GM04503 (cell line): ENCODE measurements at regions not wholly inside any gene's neighbourhood (a gene's known extent, or its start where the extent isn't known, plus 50 kb on each side); places are given as distances from the start of the nearest gene placed in this dataset.

Experiments
- DNase-seq: peaks from one replicate; pipeline ENCODE4 v3.0.0-alpha.2; 2012; ENCODE audit warnings: low read depth

DNA sequence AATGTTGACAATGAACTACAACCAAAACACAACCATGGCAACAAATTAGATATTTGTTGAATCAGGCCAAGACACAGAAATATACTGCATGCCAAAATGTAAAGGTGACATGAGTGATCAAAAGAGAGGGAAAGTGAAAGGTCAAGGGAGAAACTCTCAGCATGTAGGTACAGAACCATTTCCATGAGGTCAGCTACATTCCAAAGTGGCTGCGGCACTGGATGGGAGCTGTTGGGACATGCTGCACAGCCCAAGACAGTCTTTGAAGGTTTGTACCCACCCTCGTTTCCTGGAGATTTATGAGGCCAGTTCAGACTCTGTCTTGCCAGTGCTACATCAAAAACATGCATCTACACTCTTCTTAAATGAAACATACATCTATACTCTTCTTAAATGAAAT lies 579.9 kb downstream of the BMP2 start:
- DNase-seq, result no peak

DNA sequence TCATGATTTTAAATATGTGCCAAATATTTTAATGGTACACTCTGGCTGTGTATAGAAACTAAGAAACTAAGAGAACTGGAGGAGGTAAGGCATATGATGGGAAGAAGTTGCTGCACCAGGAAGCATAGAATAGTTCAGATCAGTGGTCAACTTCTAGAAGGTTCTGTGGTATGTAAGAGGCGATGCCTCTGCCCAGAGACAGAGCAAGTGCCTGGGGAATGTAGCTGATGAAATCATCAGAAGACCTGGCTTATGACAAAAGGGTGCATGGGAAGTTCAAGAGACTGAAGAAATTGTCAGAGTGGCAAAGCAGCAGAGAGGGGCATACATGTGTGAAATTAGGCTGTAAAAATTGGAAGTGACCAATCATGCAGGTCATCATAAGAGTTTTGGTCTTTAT lies 580.8 kb downstream of the BMP2 start:
- DNase-seq, result no peak

DNA sequence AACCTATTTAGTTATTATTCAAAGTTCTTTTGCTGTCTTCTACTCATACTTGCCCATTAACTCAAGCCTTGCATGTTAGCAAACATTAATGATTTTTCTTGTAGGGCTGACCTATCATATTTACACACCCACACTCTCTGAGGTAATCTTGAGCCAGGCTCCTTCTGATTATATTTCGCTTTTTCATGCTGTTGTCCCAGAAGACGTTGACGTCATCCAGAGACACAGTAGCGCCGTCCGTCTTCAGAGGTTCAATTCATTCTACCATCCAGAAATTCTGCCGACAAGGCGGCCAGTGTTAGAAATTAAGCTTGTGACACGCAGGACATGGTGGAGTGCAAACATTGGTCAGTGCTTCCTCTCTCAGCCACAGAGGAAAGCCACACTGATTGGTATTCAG lies 584.7 kb downstream of the BMP2 start:
- no peak for DNase-seq

DNA sequence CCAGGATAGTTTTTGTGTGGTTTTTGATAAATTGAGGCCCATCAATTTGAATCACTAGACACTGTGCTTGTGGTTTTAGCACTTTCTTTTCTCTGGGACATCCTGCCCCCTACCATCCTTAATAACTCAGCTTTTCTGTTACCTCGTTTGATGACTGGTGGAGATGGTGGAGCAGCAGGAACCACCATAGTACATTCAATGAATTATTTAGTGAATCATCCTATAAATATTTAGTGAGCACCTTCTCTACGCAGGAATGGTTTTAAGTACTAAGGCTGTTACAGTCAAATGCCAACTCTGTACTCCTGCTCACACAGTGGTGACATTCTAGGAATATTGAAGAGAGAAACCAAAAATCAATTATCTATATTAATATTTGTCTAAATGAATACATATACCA lies 585.2 kb downstream of the HAO1 start:
- no peak for DNase-seq

DNA sequence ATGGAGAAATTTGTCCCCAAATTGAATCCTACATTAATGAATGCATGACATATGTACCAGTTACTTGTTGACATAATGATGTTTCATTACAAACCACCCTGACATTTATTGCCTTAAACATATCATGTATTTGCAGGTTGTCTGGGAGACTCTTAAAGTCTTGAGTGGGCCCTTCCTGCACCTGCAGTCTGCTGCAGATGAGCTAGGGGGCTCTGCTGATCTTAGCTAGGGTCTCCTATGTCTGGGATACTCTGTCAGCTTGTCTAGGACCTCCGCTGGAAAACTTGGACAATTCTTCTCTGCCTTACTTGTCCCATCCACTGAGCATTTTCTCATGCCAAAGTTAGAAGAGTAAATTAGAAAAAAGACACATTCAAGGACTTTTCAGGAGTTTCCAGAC lies 581.6 kb downstream of the HAO1 start:
- no peak for DNase-seq

DNA sequence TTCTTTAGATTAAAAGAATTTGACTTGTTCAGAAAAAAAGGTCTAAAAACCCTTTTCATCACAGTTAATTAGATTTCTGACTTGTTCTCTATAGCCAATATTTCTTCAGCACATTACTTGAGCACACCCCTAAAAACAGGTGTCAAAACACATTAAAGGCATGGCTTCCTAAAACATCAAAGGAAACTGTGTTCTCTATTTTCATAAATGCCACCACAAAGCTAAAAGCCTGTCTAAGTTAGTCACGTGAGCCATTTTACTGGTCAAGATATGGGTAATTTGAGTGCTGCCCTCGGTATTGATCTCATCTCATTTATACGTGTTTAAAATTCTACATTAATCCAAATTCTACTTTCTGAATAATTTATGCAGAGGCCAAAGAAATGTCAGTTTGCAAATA lies 580.5 kb downstream of the HAO1 start:
- DNase-seq, result no peak

DNA sequence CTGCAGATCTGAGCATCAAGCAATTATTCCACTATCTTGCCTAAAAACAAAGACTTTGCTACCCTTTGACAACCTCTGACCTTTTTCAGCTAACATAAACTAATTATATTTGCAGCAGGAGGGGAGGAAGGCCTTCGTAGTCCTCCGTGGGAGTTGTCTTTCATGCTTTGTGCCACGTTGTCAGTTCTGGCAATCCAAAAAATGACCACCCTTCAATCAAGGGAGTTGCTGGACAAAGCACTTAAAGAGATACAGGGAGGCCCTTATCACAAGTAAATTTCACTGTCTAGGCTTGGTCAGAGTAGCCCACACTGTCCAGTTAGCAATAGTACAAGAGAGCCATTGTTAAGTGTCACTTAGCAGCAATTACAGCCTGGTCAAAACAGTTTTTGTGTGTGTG lies 578.9 kb downstream of the HAO1 start:
- DNase-seq, result no peak

DNA sequence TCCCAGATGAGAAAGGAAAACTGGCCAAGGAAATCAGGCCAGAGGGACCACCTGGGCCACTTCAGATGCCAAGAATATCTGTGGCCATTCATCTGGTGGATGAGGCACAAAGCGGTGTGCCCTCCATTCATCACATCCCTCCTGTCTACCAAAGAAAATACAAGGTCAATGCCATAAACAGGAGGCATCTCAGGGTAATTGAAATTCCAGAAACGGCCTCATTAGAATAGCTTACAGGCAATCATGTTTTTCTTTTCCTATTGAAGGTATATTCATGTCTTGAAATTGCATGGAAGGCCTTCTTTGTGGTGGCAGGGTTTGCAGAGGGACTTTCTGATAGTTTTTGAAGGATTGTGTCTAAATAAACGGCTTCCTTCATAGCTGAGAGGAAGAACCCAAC lies 578.3 kb downstream of the HAO1 start:
- no peak for DNase-seq

DNA sequence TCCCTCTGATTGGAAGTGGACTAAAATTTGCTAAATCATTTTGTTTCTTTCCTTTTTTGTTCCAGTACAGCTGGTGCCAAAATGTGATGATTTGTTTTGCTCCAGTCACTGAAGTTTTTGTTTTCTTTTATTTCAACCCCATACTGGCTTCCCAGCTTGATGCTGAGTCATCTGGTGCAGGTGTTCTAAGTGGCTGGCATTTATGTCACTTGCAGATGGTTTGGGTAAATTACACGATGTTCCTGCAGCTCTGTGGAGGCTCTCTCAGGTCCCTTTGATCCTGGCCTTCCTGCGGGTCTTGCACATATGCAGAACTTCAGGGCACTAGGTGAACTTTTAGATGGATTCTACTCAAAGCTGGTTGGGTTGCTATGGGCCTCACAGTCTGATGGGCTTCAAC lies 577.7 kb downstream of the HAO1 start:
- no peak for DNase-seq

DNA sequence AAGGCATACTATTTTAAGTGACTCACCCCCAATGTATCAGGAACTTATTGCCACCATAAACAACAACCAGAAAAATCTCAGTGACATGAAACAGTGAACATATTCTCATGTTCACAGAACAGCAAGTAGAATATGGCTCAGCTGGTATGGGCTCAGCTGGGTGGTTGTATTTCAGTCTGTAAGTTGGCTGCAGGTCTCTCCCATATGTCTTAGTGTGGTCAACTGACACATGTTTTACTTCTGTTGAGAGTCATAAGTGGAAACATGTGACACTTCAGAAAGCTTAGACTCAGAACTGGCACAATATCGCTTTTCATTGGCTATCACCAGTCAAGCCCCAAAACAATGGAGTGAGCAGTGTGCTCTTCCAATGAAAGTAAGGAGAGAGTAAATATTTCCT lies 574.1 kb downstream of the HAO1 start:
- no peak for DNase-seq

DNA sequence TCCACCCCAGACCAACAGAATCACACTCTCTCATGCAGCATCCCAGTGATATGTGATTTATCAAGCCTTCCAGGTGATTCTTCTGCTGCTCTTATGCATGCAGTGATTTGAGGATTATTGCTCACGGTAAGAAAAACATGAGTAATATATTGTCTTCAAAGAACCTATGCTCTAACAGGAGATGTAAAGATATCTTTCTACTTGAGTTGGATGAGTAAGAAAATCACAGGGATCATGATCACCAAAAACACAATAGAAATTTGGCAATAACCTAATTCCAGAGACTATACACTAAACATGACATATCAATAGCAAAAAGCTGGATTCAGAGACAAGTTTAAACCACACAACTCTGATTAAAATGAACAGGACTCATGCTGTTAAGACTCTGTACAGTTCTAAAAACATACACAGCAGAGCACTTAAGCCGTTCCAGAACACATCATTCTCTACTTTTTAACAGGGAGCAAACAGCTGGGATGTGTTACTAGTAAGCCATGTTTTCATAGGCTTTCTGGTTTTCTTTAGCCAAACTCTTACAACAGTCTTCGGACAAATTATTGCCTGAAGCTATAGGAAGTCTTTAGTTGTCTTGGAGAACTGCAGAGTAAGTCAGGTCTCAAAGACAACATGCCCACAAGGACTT lies 568.6 kb downstream of the HAO1 start:
- no peak for DNase-seq

DNA sequence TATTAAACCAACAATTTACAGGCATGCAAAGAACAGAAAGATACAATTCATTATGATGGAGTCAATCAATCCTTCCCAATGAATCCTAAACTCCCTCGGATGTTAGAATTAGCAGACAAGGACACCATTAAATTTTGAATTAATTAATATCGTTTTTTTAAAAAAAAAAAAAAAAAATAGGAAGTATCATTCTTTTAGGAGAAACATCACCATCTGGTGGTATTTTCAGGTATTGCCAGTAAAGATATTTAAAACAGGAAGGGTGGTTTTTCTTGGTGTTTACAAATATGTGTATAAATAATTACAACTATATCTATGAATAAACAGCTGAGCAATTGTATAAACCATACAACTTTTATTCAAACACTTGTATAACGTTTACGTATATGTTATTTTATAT lies 564.4 kb downstream of the HAO1 start:
- DNase-seq, result no peak

DNA sequence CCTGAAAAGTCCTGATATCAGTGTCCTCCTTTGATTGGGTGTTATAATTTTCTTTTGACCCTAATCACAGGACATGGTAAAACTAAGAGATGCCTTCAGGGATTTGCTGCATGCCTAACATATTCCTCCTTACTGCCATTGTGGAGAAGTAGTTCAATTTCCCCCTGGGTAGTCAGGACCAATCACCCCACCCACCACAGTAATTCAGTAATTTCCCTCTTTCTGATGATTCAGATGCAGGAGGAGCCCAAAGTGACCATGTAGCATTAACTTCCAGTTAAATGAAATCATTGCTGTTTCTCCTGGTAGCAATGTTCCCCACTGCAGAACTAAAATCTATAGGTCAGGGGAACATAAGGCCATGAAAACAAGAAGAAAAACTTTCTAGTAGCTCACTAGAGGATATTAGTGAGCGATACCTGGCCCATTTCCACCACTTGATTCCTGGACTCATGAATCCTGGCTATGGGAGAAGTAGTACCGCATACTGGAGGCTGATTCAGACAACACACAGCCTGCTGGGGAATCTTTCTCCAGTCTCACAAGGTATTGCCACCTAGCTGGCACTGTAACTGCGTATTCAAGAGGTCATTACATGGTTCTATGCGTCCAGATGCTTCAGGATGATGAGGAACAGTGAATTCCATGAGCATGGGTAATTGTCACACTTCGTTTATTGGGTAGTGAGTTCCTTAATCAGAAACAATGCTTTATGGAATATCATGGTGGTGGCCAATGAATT lies 561.2 kb downstream of the HAO1 start:
- no peak for DNase-seq

DNA sequence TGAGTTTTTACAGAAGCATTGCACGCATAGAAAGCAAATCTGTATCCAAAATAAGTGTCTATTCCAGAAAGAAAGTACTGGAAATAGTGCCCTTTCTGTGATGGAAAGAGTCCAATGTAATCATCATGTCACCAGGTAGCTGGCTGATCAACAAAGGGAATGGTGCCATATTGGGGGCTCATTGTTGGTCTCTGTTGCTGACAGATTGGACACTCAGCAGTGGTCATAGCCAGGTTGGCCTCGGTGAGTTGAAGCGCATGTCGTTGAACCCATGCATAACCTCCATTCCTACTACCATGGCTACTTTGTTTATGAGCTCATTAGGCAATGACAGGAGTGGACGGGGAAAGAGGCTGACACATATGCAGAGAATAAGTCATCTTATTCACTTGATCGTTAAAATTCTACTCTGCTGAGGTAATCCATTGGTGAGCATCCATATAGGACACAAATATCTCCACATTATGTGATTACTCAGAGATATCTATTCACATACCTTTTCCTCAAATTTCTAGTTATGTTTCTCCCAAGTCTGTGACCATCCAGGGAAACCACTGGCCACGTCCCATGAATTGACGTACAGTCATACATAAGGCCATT lies 560.5 kb downstream of the HAO1 start:
- peak; percentile 27 for DNase-seq

DNA sequence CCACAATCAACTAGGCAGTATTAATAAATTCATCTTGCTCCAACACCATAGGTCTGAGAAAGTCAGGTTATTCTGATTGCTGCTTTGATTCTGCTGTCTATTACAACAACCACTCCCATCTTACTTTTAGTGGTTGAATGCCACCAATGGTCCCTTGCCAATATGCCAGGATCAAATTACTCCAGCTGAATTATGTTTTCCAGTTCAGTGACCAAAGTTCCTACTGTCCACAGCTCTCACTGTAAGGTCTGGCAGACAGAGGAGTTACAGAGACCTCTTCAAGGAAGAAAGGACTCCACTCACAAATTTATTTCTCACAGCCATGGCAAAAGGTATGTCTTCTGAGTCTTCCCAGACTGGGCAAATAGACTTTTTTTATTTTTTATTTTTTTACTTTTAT lies 557.0 kb downstream of the HAO1 start:
- DNase-seq, result no peak

DNA sequence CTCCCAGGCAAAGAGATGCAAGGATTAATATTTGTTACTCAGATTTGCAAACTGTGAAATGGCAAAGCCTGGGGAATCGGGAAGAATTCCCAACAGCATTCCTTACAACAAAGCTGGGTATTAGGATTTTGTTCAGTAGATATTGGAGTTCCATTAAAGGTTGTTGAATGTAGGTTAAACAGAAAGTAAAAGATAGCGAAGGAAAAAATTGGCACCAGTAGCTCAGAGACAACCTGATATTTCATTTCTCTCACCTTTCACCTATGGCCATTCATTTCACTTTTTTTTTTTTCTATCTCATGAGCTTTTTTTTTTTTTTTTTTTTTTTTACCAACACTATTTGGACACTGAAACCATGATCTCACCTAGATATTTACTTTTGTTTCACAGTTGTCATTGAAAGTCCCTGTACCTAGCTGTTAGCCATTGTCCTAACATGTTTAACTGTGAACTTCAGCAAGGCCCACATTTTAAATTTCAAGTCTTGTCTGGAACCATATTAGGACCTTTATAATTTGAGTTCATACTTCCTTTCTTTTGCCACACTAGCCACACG lies 552.5 kb downstream of the HAO1 start:
- no peak for DNase-seq

DNA sequence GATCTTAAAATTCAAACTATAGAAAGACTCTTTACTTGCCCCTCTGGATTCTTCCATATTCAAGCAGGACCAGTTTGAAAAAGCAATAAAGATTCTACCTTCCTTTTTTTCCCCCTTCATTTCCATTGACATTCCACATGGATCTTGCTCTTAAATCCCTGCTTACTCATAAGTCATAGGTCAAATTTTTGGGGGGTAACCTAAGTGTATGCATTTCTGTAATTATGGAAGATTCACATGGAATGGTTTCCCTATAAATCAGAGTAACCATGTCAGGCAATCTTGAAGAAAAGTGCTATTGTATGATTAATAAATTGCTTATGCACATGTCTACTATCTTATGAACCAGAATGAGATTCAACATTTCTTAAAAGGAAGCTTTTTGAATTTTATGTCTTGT lies 551.0 kb downstream of the HAO1 start:
- DNase-seq, result no peak

DNA sequence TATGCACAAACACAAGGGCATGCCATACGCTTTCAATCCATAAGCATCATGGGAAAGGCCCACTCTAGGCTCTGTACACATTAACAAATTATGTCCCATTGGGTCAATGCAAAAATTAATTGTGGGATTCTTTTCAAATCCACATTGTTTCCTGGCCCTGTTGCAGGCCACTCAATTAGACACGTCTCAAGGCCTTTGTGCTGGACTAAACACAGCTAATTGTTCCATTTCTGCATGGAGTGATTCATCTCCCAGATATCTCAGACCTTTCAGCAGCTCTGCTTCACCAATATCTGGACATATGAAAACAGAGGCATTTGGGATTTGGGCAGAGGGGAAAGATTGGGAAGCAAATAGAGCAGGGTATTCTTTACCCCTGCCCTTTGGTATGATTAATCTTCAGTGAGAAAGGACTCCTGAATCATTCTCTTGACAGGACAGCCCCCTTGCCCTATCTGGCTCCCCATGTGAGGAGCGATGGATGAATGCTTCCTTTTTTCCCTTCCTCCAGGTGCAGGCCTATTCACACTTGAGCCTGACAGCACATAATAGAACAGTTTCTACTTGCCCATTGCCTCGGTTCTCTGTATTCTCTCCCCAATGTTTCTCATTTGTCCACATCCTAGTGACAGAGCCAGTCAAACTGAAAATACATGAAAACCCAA lies 547.6 kb downstream of the HAO1 start:
- DNase-seq, result peak; percentile 16

DNA sequence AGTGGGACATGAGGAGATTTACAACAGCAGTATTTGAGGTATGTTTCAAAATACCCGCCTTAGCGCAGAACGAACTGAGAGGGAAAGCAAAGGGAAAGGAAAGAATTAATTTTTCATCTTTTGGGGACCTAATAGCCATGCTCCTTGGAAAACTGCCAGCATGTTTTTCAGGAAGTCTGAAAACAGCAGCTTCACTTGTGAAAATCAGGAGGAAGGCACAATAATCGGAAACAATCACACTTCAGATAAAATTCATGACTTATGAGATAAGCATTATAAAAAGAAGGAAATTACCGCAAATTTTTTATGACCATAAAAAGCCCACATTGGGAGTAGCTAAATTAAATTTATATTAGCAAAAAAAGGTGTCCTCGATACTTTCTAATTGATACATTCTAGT lies 541.1 kb downstream of the HAO1 start:
- no peak for DNase-seq

DNA sequence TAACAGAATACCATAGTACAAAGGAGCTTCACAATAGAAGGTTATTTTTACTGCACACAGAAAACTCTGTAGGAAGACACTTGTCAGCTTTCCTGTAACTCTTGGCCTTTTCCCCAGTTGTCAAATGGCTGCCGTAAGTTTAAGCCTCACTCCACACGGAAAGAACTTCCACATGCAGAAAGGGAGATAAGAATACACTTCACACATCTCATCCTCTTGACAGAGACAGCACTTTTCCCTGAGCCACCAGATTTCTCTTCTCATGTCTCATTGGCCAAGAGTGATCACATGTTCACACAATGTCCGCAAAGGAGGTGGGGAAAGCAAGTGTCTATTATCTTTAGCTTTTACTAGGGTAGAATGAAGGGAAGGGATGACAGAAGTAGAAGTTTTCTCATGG lies 540.7 kb downstream of the HAO1 start:
- no peak for DNase-seq

DNA sequence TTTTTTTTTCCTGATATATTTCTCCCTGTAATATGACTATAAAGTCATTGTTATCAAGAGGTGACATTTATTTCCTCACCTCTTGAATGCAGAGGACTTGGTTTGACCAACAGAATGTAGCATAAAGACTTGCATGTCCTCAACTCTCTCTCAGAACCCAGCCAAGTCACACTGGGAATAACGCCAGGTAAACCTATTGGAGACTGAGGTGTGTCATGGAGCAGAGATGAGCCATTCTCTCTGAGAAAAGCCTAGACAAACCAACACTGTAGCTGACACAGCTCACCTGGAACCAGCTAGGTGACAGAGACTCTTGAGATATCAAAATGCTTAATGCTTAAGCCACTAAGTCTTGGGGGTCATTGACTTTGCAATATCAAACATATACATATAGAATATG lies 533.6 kb downstream of the HAO1 start:
- no peak for DNase-seq

DNA sequence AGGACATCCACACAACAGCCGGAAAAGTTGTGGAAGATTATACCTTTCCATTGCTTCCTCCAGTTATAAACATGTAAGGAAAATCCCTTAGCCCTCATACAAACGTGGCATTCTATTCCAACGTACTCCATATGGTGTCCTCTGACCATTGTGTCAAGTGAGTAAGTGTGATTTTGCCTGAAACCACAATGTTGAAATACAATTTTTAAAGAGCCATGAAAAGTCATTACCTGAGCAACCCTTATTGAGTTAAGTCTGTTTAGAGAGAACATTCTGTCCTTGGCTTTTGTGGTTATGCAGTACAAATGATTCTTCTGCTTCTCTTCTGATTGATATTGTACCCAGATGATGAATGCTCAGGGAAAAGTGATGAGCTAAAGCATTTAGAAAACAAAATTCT lies 530.1 kb downstream of the HAO1 start:
- no peak for DNase-seq

DNA sequence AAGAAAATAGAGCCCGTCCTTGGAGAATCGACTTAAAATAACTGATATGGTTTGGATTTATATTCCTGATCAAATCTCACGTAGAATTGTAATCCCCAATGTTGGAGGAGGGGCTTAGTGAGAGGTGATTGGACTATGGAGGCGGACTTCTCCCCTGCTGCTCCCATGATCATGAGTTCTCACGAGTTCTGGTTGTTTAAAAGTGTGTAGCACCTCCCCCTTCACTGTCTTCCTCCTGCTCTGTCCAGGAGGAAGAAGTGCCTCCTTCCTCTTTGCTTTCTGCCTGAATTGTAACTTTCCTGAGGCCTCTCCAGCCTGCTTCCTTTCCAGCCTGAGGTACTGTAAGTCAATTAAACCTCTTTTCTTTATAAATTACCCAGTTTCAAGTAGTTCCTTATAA lies 529.2 kb downstream of the HAO1 start:
- no peak for DNase-seq
